ENCODE measurements at regions not wholly inside any gene's neighbourhood (a gene's known extent, or its start where the extent isn't known, plus 50 kb on each side); places are given as distances from the start of the nearest gene placed in this dataset.

DNA sequence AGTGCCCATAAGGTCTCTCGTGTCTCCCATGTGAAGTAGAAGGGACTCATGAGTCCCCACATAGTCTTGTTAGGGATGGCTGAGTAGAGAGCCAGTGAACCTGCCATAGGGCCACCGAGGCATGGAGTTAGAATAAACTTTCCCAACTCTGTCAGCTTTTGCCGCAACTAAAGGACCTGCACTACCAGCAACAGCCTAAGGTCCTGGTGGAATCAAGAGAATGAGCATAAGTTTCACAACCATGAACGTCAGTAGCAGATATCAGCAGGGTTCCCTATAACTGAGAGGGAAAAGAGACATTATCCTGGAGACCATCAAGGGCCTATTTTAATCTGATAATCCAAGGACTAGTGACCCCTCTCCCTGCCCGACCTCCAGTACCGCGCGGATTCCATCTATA lies 60.3 kb upstream of the FNDC3B start:
- no peak for TF ChIP-seq POLR2A (IDR thresholded peaks at IDR 0.05)
- TF ChIP-seq, protein P1, sequence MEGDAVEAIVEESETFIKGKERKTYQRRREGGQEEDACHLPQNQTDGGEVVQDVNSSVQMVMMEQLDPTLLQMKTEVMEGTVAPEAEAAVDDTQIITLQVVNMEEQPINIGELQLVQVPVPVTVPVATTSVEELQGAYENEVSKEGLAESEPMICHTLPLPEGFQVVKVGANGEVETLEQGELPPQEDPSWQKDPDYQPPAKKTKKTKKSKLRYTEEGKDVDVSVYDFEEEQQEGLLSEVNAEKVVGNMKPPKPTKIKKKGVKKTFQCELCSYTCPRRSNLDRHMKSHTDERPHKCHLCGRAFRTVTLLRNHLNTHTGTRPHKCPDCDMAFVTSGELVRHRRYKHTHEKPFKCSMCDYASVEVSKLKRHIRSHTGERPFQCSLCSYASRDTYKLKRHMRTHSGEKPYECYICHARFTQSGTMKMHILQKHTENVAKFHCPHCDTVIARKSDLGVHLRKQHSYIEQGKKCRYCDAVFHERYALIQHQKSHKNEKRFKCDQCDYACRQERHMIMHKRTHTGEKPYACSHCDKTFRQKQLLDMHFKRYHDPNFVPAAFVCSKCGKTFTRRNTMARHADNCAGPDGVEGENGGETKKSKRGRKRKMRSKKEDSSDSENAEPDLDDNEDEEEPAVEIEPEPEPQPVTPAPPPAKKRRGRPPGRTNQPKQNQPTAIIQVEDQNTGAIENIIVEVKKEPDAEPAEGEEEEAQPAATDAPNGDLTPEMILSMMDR (IDR thresholded peaks at IDR 0.05), result no peak
- no peak for TF ChIP-seq POLR2AphosphoS5 (IDR thresholded peaks at IDR 0.05)

All from transverse colon (tissue), 4 donors.